ENCODE measurements at regions not wholly inside any gene's neighbourhood (a gene's known extent, or its start where the extent isn't known, plus 50 kb on each side); places are given as distances from the start of the nearest gene placed in this dataset.
A peak's percentile ranks its signal among the peaks of the same experiment; 100 is the strongest.

- DNase-seq (ENCODE audit: low spot score), result no peak
- H3K27ac ChIP-seq, result peak overlapping the region; percentile 61
- CTCF ChIA-PET, result interaction anchor here (0.6 kb wide), 2 partner anchors 547 to 1731 kb away, joined by 3 read pairs; no protein-coding TSS in a partner anchor
- no peak for TF ChIP-seq CTCF (conservative IDR thresholded peaks at IDR 0.05; ENCODE audit: low read depth)
- POLR2A ChIA-PET (ENCODE audit: low non-redundant PET), result no interaction called here
These were observed 202.5 kb upstream of the SGK1 start for GRCh38 chr6:134520181-134521115.

GRCh38 chr6:134519465-134519864 is 201.6 kb upstream of the SGK1 start:
- no peak for TF ChIP-seq CTCF (conservative IDR thresholded peaks at IDR 0.05; ENCODE audit: low read depth)
- H3K27ac ChIP-seq, result no peak overlapping the region
- POLR2A ChIA-PET (ENCODE audit: low non-redundant PET), result no interaction called here
- CTCF ChIA-PET, result interaction anchor here (0.6 kb wide), 1 partner anchor 1730 kb away, joined by 3 read pairs; no protein-coding TSS in a partner anchor
- DNase-seq (ENCODE audit: low spot score), result no peak

DNA sequence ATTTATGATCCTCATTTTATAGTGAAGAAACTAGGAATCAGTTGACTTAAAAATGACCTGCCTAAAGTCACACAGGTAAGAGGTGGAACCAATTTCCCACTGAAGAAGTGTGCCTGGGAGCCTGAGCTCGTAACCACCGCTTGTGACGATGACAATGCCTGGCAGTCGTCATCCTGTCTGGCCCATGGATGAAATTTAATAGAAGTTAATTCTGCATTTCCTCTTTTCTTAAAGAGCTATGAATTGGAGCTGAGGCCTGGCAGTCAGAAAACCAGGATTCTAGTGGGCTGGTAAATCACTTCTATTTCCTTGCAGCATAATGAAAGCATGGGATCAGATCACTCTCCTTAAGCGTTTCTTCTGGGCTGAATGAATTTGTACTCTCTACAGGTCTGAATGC is 200.0 kb upstream of the SGK1 start:
- TF ChIP-seq CTCF (conservative IDR thresholded peaks at IDR 0.05; ENCODE audit: low read depth), result no peak
- peak overlapping the region; percentile 91 for H3K27ac ChIP-seq
- DNase-seq (ENCODE audit: low spot score), result no peak
- CTCF ChIA-PET, result no interaction called here
- POLR2A ChIA-PET (ENCODE audit: low non-redundant PET), result no interaction called here

DNA sequence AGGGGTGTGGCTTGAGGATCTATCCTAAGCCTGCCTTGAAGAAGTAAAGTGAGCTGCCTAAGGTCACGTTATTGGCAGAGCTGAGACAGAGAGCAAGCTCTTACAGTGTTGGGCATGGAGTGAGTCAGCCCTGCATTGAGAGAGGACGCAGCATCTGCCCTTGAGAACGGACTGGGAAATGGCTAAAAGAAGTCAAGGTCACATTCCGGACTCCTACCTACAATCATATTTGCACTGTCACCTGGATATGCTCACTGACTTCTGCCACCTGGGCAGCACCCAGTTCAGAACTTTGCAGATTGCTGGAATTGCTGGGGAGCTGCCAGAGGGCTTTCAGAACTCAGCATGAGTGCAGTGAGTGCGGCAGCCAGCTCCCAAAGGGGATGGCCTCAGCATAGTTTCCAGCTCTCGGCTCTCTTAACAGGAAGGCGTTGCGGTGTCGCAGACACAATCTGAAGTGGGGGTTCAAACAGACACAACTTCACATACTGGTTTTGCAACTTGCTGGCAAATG is 199.3 kb upstream of the SGK1 start:
- peak overlapping the region; percentile 91 for H3K27ac ChIP-seq
- ChIA-PET POLR2A (ENCODE audit: low non-redundant PET) (no interaction called here), CTCF (interaction anchor here (0.6 kb wide), 1 partner anchor 94 kb away, joined by 3 read pairs; no protein-coding TSS in a partner anchor)
- DNase-seq (ENCODE audit: low spot score), result peak; percentile 65
- no peak for TF ChIP-seq CTCF (conservative IDR thresholded peaks at IDR 0.05; ENCODE audit: low read depth)

DNA sequence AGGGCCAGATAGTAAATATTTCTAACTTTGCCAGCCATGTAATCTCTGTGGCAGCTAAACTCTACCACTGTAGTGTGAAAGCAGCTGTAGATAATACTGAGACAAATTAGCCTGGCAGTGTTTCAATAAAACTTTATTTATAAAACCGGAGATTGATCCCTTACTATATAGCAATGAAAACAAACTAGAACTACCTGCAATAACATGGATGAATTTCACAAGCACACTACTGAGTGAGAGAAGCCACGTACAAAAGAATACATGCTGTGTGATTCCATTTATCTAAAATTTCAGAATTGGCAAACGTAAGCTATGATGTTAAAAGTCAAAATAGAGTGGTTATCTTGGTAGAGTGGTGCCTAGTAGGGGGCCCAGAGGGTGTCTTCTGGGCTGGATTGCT is 198.7 kb upstream of the SGK1 start:
- no peak for TF ChIP-seq CTCF (conservative IDR thresholded peaks at IDR 0.05; ENCODE audit: low read depth)
- CTCF ChIA-PET, result interaction anchor here (0.6 kb wide), 1 partner anchor 94 kb away, joined by 3 read pairs; no protein-coding TSS in a partner anchor
- no peak overlapping the region for H3K27ac ChIP-seq
- POLR2A ChIA-PET (ENCODE audit: low non-redundant PET), result no interaction called here
- no peak for DNase-seq (ENCODE audit: low spot score)

GRCh38 chr6:134515986-134516385 is 198.1 kb upstream of the SGK1 start:
- H3K27ac ChIP-seq, result no peak overlapping the region
- no peak for TF ChIP-seq CTCF (conservative IDR thresholded peaks at IDR 0.05; ENCODE audit: low read depth)
- no peak for DNase-seq (ENCODE audit: low spot score)
- ChIA-PET POLR2A (ENCODE audit: low non-redundant PET) (no interaction called here), CTCF (no interaction called here)
